Lung microvascular endothelial cell (primary cell): ENCODE measurements at regions not wholly inside any gene's neighbourhood (a gene's known extent, or its start where the extent isn't known, plus 50 kb on each side); places are given as distances from the start of the nearest gene placed in this dataset.
A peak's percentile ranks its signal among the peaks of the same experiment; 100 is the strongest.

Experiments used
- DNase-seq, 2 donors: peaks; one replicate each; pipeline versions ENCODE4 v3.0.0 to v3.0.0-alpha.2; 2010; ENCODE audit warnings: low read depth in 2 of 2

- DNase-seq = no peak
Measured at GRCh38 chr22:26846076-26846475, 188.7 kb downstream of the MIAT start.

GRCh38 chr22:26846645-26847044, 189.3 kb downstream of the MIAT start:
- no peak for DNase-seq

DNA sequence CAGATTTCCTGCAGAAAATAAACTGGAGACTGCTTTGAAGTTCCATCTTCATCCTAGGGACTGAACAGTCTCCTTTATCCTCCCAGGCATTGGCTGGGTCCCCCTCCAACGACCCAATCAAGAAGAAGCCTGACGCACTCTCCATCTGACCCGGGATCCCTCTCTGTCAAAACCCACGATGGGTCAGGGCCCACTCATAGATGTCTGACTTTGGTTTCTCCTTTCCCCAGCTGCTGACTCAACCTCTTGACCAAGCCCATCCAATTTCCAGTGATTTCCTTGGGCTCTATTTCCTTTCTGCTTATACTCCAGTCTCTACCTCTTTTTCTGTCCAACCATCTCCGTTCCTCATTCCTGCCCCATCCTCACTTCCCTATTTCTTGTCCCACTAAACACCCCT, 189.7 kb downstream of the MIAT start:
- no peak for DNase-seq

GRCh38 chr22:26847816-26848215, 190.4 kb downstream of the MIAT start:
- no peak for DNase-seq

GRCh38 chr22:26848244-26848920, 191.0 kb downstream of the MIAT start:
- no peak for DNase-seq

DNA sequence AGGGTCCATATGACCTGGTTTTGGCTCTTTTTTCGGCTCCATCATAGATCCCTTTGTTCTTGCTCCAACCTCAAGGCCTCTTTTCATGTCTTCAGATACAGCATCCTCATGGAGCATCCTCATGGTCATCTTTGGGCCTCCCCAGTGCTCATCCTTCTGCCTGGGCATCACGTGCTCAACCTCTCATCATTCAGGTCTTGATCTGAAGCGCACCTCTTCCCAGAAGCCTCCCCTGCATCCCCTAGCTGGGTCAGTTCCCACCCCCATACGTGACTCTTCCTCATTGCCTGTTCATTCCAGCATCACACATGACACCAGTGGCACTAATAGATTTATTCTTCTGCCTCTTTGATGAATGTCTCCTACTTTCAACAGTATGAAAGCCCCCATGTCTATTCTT, 192.2 kb downstream of the MIAT start:
- no peak for DNase-seq

- DNase-seq = no peak
Measured at GRCh38 chr22:26851125-26851524, 193.7 kb downstream of the MIAT start.

- DNase-seq = no peak
Measured at GRCh38 chr22:26852176-26852575, 194.8 kb downstream of the MIAT start.

- no peak for DNase-seq
Measured at GRCh38 chr22:26853071-26853470, 195.7 kb downstream of the MIAT start.

DNA sequence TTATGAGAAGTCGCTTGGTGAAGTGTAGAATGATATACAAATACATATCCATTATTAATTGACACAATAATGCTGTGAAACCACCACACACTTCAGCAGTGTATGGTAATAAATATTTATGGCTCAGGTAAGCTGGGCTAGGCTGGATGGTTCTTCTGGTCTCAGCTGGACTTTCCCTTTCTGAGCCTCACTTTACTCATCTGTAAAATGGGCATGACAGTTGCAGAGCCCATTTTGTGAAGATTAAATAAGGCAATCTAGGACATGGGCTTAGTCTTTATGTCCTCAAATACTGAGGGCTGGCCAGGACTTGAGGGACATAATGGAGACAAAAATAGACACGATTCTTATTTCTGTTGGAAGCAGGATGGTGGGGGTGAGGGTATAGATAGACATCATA, 196.1 kb downstream of the MIAT start:
- DNase-seq = no peak

DNA sequence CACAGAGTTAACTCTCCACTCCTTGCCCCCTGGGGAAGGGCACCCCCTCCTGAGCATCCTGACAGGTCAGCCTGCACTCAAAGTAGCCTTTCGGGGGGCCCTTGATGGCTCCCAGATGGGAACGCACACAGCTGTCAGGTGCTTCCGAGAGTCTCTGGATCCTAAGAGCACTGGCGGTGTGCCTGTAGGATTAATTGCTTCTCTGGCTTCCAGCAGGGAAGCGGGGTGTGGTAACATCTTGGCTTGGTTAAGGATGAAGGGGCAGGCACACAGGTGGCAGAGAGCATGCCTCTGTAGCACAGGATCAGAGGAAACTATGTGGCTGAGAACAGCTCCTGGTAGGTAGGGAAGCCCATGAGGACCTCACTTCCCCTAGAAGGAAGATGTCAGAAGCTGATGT, 199.8 kb downstream of the MIAT start:
- no peak for DNase-seq

- no peak for DNase-seq
Measured at GRCh38 chr22:26860301-26860700, 202.9 kb downstream of the MIAT start.

DNA sequence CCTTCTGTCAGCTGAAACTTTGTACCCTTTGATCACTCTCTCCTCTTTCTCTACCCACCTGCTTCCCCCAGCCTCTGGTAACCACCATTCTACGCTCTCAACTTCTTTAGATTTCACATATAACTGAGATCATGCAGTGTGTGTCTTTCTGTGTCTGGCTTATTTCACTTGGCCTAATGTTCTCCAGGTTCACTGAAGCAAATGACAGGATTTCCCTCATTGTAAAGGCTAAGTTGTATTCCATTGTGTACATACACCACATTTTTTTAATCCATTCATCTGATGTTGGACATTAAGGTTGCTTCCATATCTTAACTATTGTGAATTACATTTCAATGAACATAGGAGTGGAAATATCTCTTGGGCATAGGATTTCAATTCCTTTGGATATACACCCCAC, 207.6 kb downstream of the MIAT start:
- DNase-seq = no peak

DNA sequence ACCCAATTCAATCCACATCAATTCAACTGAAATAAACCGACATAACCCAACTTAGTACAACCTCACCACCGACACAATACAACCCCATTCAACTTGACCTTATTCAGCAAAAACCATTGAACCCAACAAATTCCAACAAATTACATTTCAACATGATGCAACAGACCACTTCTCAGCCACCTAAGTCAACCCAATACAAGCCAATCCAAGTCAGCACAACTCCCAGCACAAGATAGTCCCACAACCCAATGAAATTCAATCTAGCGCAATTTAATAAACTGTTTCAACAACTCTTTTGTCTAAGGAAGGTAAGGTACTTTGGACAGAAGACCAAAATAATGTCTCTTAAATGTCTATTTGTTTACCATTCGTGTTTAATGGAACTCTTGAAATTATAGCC, 226.0 kb downstream of the MIAT start:
- no peak for DNase-seq

GRCh38 chr22:26884921-26885320, 227.5 kb downstream of the MIAT start:
- no peak for DNase-seq

DNA sequence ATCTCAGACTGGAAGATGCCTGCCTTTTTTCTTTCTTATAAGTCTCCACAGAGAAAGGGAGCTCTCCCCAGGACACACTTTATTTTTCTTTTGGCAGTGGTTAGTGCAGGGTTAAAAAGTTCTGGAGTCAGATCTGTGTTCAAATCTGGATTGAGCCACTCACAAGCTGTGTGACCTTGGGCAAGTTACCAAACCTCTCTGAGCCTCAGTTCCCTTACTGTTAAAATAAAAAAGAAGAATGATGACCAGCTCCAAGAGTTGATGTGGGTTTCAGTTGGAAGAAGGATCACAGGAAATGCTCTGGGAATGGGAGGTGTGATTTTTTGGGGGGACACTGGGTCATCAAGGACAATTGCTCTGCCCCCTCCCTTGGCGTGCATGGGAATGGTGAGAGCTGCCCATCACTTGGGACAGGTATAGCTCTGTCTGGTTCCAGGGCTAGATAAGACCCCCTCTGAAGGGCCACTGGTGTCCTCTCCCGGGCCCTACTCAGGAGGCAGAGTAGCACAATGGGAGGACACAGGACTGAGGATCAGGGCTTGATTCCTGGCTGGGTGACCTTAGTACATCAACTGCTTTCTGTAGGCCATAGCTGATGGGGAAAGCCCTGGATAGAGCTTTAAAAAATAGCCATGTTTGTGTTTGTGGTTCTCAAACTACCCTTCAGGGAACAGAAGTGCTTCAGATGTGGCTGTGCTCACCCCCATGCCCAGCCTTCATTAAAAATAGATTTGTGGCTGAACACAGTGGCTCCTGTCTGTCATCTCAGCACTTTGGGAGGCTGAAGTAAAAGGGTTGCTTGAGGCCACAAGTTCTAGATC, 228.3 kb downstream of the MIAT start:
- no peak for DNase-seq

GRCh38 chr22:26887456-26887855, 230.1 kb downstream of the MIAT start:
- DNase-seq = peak in 1 of 2 donors; percentile 22

DNA sequence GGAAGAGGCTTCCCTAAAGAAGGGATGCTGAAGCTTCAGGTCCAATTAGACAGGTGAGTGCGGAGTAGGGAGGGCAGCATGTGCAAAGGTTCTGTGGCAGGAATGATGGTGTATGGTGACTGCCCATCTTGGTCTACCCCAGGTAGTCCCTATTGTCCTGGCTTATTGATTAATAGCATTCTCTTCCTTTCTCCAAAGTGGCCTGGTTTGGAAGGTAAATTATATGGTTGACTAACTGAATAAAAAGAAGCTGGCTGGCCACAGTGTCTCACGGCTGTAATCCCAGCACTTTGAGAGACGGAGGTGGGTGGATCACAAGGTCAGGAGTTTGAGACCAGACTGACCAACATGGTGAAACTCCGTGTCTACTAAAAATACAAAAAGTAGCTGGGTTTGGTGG, 230.5 kb downstream of the MIAT start:
- DNase-seq = no peak

DNA sequence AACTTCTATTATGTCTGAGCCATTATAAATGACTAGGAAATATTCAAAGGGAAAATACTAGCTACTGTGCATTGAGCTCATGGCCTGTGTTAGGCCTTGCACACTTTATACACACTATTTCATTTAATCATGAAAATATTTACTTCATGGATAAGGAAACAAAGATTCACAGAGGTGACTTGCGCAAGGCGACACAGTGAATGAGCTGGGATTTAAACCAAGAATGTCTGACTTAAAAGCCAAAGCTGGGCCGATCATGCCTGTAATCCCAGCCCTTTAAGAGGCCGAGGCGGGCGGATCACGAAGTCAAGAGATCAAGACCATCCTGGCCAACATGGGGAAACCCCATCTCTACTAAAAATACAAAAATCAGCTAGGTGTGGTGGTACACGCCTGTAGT, 231.5 kb downstream of the MIAT start:
- DNase-seq = no peak

DNA sequence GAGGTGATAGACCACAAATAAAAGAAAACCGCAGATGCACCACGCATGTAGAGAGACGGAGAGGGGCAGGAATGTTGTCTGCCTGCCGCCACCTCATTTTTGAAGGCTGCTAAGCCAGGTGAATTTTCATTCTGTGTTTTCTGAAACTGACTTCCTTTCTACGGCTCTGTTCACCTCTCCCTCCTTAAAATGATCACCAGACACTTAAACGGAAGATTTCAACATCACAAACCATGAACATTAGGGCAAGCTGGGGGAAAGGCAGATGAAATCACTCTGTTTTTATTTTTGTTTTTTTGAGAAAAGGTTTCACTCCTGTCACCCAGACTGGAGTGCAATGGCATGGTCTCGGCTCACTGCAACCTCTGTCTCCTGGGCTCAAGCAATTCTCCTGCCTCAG, 232.4 kb downstream of the MIAT start:
- no peak for DNase-seq

DNA sequence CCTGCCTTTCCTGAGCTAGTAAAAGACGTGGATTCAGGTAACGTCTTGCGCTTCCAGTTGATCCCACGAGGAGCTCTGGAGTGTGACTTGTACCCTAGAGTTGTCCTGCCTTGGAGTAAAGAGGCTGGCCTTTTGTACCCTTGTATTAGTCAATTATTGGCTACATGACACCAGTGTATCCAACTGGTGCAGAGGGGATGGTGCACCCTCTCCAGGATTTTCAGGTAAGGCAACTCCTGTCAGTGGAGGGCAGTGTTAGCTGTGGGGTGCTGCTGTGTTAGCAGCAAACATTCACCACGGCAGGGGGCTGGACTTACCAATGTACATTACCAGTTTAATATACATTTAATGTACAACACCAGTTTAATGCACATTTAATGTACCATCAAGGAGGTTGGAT, 233.5 kb downstream of the MIAT start:
- no peak for DNase-seq

- no peak for DNase-seq
Measured at GRCh38 chr22:26891429-26891828, 234.0 kb downstream of the MIAT start.
